Activated CD4-positive, CD25-positive, alpha-beta regulatory T cell treated with anti-CD3 and anti-CD28 coated beads, Interleukin-2, amount 50 U/mL, for 24 hours (primary cell): ENCODE measurements at regions not wholly inside any gene's neighbourhood (a gene's known extent, or its start where the extent isn't known, plus 50 kb on each side); places are given as distances from the start of the nearest gene placed in this dataset.
A peak's percentile ranks its signal among the peaks of the same experiment; 100 is the strongest.

ENCODE experiments used
- ATAC-seq, 2 donors: fragments of 150-1000 bp; cut with Tn5 transposase; one replicate each; pipeline ENCODE4 v1.10.0; 2021; ENCODE audit warnings: mild to moderate bottlenecking in 1 of 2, moderate library complexity in 1 of 2

DNA sequence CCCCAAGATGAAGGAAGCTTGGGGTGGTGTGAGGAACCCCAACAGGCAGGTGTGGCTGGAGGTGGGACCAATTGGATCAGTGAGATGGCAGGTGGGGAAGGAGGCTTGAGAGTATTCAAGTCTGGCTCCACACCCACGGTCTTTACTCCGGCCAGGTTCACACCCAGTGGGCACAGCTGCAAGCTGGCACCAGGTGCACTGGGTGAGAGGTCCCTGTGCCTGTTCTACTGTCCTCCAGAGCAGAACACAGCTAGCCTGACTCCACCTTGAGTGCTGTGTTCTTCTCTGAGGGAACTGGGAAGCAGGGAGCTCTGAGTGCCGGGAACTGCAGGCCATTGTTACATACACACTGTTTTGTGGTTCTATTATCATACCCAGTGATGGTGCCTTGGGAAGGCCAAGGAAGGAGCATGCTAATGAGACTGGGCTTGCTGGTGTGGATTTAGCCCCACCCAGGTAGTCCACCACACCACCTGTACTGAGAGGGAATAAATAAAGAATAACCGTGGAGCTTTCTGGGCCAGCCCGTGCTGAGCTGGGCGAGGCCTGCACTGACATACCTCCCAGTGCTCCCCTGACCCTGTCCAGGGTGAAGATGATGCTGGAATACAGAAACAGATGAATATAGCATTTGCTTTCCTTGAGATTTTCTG, 93.4 kb downstream of the ABHD5 start:
- ATAC-seq: no peak

DNA sequence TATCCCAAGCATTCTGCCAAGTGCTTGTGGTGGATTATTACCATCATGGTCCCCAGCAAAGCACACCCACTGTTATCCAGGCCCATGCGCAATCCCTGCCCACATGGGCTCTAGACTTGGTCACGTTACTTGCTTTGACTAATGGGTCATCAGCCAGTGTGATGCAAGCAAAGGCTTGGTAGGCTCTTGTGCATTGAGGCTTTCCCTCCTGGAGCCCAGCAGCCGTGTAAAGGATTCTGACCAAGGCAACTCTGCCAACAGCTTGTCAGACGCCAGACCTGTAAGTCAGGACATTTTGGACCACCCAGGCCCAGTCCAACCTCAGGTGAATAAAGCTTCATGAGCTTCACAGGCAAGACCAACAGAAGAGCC, 93.9 kb downstream of the ABHD5 start:
- ATAC-seq: no peak

DNA sequence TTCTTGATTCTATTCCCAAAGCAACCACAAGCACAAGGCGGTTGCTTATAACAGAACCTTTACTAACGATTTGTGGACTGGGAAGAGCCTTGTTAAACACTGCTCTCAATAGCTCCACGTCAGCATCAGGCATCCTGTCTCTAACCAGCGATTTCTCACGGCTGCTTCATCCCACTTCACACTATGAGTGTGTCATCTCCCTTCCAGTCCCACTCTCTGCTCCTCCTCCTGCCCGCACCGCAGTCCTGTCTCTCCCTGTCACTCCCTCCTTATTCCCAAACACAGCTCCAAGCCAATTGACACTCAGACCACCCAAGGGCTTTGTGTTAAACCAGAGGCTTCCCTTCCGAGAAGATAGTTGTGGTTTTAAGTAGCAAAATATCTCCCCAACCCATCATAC, 94.8 kb downstream of the ABHD5 start:
- ATAC-seq: no peak

DNA sequence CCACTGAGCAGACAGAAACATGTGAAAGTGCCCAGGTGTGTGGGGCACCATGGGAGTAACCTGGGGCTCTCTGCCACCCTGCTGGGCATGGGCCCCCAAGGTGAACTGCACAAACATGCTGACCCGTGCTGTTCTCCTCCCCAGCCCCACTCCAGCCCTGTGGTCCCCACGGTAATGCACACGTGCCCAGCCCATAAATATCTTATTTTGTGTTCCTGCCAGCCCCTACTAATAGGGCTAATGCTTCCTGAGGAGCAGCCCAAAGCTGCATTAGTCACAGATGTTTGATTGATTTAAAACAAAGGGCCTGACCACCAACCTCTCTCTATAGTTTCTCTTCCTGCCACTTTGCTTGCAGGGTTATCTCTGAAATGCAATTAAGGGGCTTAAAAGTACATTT, 95.4 kb downstream of the ABHD5 start:
- no peak for ATAC-seq

DNA sequence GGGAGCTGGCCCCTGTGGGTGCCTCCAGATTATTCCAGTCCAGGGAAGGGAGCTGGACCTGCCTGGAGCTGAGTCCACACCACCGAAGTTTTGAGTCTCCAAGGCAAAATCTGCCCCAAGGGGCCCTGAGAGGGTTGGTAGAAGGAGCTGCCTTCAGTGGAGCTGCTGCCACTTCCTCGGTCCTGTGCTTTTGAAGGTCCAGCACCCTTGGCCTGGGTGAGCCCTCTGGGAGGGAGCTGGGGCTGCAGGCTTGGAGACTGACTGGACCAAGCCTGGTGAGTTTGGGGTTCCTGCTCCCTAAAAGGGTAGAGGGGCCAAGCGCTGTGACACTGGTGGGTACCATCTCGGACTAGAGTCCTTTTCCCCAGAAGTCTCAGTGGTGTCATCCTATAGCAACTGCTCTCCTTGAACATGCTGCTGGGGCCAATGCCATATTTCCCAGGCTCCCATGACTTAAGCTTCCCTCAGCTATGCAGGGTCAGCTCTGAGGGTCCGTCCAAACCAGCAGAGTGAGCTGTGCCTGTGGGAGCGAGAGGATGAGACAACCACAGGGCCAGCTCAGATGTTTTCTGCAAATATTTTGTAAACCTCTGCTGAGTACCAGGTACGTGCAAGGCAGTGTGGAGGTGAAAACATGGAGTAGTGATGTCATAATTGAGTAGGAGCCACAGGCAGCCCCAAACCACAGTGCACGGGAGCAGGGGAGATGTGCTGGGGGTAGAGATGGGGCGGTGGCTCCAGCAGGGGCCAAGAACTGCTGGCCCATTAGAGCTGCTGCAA, 96.0 kb downstream of the ABHD5 start:
- ATAC-seq: no peak

DNA sequence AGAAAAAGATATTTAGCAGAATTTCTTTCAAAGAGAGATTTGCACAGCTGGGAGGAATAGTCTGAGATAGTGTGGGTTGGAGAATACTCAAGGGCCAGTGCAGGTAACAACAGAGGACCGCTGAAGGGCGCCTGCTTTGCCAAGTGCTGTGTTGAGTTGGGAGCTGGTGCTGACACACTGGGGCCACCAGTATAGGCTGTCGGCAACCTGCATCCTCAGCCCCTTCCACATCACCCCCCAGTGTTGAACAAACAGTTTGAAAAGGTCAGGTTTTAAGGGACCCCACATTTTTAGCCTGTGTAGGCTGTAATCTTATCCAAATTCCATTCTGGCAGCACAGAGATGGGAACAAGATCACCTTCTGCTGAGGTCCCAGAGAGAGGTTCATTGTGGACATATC, 96.6 kb downstream of the ABHD5 start:
- ATAC-seq: no peak

DNA sequence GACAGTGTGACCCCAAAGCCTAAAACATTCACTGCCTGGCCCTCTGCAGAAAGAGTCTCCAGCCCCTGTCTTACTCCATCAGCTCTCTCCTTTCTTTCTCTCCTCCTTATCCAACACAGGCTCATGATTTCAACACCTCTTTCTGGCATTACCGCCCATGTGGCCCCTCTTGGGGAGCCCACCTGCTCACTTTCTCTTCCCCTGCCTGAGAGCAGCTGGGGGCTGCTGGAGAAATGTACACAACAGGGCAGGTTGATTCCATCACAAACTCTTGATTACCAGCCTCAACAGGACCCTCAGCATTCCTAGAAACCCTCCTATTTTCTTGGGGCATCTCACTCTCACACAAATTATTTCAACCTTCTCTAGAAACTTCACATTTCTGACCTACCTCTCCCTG, 98.3 kb downstream of the ABHD5 start:
- ATAC-seq: no peak

DNA sequence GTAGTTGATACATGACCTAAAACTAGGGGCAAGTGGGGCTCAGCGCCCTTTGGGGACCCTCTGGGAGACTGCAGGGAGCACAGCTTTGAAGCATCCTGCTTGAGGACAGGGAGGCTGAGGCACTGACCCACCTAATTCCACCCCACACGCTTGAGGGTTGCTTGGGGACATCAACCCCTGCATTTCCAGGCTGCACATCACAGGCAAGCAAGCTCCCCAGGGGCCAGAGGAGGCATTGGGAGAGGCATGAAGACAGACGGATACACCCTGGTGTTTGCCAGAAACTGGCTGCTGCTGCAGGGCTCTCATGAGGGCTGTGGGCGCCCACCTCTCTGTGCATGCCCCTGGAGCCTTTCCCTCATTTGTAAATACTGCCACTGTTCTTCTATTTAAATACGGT, 99.3 kb downstream of the ABHD5 start:
- ATAC-seq: no peak

DNA sequence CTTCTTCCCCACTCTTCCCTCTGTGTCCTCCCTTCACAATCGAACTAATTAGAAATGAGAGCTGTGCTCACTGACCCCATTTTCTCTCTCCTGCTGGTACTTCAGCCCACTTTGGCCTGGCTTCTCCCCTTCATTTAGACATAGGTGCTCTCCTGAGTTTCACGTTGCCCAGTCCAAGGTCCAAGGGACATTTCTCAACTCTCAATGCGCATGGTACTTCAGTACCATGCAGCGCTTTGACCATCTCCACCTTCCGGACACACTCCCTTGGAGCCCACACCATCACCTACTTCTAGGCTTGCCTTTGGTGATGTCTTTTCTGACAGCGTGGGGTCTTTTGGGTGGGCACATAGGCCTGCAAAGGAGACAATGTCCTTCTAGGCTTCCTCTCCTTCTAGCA, 99.7 kb downstream of the ABHD5 start:
- ATAC-seq: no peak

DNA sequence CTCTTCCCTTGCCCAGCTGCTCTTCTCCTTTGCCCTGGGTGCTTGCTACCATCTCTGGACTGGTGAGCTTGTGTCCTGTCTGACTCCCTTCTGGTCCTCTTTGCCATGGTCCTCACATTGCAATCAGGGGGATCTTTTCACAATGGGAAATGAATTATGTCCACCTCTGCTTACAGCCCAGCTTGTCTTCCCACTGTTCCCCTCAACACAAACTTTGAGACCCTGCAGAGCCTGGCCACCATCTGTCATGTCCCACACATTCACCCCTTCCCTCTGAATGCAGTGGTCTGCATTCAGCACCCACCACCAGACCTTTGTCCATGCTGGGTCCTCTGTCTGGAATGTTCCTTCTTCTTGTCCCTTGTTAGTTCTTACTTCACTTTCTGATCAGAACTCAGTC, 100.5 kb downstream of the ABHD5 start:
- no peak for ATAC-seq

DNA sequence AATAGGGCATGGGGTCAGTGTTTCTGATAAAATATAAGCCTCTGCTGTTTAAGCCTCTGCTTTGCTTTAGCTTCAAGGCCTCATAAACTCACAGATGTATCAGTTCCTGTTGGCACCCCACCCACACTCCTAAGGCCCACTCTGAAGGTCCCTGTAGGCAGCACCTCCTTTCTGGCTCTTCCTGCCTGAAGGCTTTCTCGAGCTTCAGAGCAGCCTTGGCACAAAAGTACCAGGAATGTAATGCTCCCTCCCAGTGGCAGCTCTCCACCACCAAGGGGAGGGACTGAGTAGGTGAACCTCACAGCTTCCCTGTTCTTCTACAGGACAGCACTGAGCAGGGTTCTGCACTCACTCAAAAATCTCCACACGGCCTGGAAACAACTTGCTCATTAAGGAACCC, 102.2 kb downstream of the ABHD5 start:
- no peak for ATAC-seq

DNA sequence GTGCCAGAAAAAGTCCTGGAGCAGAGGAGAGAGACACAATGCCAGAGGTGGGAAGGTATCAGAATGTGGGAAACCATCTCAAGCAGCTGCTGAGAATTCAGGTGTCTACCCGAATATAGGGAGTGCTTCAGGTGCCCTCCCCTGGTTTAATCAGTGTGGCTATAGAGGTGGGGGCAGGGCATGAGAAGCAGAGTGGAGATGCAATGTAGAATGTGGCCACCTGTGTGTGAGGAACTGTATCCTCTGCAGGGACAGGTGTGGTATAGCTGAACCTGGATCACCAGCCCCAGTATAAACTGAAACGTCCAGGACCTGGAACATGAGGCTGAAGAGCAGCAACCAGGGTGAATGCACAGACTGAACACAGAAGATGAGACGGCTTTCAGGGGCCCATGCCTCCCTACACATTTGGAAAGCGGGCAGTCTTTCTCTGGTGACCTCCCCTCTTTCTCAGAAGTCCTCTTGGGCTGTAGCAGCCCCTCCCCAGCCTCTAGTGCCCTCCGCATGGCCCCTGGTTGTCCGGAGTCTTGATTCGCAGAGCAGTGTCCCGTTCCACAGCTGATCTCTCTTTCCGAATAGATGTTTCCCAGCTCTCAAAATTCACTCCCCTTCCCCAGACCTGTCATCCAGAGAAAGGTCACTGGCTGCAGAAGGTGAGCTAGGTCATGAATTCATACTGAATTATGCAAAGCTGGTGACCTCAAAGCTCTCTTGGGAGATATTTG, 103.1 kb downstream of the ABHD5 start:
- ATAC-seq: no peak

DNA sequence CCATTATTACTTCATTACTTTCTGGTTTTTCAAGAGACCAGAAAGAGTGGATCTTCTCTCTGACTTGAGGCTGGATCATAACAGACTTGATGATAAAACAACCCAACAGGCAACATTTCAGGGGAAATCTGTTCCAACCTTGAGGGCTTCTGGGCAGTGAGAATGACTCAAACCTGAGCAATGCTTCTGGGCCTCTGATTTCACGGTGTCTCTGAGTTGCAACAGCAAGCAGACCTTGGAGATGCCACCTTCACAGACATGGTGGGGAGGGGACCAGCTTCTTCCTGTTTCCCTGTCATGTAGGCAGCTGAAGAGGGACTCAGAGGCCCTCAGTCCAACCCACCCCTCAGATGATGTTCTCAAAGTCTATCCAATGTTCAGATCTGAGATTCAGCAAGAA, 104.0 kb downstream of the ABHD5 start:
- no peak for ATAC-seq

DNA sequence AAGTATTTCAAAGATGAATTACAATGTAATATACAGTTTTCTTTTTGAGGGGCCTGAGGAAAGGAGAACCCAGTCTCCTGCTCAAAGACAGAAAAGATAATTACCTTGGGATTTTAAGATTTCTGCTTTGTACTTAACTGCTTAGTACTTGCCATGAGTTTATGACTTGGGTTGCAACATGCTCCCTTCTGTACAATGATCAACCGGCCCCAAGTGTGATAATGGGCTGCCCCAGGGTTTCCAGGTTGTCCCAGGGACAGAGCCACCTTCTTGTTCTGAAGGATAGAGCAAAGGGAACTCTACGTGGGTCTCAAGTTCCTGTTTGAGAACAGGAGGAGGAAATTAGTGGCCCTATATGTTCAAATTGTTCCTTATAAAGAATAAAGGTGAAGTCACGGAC, 104.8 kb downstream of the ABHD5 start:
- ATAC-seq: no peak

DNA sequence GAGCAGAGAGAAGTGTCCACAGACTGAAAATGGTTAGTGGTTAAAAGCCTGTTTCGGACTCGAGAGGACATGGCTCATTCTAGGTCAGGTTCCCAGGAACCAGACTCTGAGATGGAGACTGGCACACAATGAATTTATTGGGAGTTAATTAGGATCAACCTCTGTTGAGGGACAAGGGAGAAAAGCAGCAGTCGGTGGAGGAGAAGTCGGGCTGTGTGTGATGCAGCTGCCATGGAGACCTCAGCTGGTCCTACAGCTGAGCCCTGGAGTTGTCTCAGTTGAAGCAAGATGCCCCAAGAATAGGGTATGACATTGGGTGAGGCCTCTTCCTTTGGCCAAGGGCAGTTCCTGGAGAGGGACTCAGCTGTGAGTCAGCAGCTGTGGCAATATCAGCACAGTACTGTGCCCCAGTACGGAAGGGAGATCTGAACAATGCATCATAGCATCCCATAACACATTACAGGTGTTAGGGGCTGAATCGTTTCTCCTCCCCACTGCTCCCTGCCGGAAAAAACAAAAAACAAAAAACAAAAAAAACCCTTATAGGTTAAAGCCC, 105.4 kb downstream of the ABHD5 start:
- no peak for ATAC-seq

DNA sequence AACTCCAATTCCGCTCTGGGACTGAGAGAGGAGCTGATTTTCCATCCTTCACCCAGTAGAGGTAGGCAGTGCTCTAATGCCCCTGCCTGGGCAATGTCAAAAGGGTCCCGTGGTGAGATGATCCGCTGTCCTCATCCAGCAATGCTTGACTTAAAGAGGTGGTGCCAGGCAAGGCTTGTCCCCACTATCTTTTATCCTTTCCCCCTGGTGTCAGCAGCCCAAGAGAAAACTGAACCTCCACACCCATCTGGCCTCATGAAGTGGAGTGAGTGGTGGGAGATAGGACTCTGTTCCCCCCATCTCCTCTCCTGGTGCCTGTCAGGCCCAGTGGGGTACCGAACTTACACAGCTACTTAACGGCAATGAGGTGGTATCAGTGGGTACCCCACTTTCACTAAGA, 107.1 kb downstream of the ABHD5 start:
- ATAC-seq: no peak

DNA sequence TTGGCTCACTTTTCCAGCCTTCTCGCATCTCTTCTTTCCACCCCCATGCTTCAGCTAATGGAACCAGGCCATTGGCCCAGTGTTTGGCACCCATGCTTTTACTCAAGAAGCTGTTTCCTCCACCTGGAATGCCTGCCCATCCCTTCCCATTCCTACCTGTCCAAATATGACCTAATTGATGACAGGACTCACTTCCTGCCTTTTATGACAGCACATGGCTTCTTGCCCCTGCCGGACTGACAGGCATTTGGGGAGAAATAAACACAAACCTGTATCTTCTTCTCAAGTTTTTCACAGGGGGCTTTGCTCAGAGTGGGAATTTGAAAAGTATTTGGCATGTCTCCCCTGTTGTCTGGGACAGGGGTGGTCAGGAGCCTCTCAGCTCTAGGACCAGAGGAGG, 120.1 kb downstream of the ABHD5 start:
- ATAC-seq: no peak

DNA sequence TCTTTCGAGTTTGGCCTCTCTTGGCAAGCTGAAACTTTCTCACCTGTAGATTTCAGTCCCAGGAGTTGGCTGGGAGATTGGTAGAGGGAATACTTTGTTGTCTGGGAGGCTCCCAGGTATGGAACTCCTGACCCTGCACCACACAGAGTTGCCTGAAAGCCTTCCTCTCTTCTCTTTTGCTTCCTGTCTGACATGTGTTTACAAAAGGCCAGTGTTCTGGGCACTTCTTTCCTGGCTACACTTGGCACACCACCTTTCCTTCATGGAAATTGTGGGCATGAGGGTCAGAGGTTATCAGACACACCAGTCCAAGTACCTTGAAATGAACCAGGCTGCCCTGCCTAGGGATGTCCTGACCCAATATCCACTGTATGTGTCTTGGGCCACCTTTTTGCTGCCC, 123.7 kb downstream of the ABHD5 start:
- ATAC-seq: no peak

DNA sequence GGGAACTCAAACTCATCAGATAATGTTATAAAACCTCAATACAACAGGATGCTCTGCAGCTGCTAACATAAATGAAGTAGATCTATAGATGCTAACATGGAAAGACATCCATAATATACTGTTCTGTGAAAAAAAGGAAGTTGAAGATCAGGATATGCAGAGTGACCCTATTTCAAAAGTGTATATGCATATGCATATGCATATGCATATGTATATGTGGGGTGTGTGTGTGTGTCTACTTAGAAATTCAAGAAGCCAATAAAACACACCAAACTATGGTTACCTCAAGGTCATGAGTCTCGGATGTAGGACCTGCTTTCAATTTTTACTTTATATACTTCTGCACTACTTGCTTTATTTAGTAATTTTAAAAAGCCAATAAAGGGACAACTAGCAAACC, 125.6 kb downstream of the ABHD5 start:
- ATAC-seq: no peak

DNA sequence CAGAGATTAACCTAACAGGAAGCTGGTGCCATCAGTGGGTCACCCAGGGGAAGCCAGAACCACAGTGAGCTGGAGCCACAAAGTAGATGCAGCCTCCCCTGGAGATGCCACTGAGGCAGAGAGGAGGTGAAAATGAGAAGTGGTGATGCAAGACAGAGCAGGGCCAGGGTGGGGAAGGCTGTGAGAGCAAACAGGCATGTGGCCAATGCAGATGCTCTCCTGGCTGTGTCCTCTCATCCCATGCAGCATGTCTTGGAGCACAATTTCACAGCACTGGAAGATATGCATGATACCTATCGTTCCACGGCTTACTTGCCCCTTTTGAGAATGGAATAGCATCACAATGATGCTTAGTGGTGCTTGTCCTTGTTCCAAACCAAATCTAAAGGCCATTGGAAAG, 126.3 kb downstream of the ABHD5 start:
- no peak for ATAC-seq

DNA sequence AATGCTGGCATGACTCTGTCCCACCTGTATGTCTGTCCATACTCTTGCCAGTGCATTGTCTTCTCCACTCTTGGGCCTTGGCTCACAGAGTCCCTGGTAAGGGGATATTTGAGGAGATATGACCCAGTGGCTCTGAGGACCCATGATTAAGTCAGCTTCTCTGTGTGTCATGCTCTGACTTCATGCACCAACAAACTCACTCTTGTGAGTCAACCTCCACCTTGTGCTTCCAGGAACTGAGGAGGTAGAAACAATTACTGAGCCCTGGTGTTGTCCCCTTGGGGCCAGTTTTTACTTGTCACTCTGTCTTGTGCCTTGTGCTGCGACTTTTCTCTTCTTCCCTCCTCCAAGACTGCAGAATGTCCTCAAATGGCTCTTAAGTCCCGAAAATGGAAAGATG, 127.1 kb downstream of the ABHD5 start:
- peak; percentile 83 to 88 for ATAC-seq

DNA sequence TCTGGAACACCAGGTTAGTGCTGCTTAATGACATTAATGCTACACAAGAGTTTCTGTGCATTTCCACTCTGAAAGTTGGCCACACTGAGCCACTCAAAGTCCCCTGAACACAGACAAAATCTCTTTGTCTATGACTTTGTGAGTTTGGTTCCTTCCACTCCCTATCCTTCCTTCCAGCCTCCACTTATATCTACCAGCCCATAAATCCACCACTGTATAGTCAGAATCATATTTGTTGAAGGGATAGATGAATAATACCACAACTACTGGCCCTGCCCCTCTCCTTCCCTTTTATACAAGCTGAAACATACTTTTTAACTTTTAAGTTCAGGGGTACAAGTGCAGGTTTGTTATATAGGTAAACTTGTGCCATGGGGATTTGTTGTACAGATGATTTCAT, 127.5 kb downstream of the ABHD5 start:
- no peak for ATAC-seq

DNA sequence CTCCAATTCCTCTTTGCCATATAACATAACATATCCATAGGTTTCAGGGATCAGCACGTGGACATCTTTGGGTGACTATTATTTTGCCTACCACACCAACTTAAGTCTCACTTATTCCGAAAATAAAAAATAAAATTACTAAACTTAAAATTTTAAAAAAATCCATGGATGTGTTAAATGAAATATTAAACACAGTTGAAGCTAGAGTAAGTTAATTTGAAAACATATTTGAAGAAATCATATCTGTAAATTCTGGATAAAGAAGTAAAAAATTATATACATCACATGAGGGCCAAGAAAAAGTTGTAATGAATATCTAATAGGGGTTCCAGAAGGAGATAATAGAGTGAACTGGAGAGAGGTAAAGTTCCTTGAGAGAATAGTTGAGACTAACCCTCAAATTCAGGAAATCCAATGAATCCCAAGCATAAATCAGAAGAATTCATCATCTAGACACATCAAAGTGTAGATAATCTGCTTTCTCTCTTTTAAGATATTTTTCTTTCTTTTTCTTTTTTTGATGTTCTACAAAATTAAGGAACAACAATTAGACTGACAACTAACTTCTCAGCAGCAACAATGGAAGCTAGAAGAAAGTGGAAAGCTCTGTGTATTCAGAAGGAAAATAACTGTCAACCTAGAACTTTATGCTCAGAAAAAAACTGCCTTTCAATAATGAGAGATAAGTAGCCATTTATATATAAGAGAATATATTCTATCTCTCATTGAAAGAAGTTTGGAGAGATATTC, 147.4 kb downstream of the ABHD5 start:
- ATAC-seq: no peak
